ENCODE measurements at regions not wholly inside any gene's neighbourhood (a gene's known extent, or its start where the extent isn't known, plus 50 kb on each side); places are given as distances from the start of the nearest gene placed in this dataset.

GRCh38 chr1:79667166-79667565 lies 660.6 kb upstream of the ADGRL4 start:
- TF ChIP-seq CTCF (IDR thresholded peaks at IDR 0.05) (no peak), POLR2A (IDR thresholded peaks at IDR 0.05; ENCODE audit: low read depth) (no peak)
